ENCODE measurements at regions not wholly inside any gene's neighbourhood (a gene's known extent, or its start where the extent isn't known, plus 50 kb on each side); places are given as distances from the start of the nearest gene placed in this dataset.

GRCh38 chr2:228613133-228613850, 431.8 kb upstream of the SPHKAP start:
- TF ChIP-seq CTCF (IDR thresholded peaks at IDR 0.05) (no peak), POLR2A (IDR thresholded peaks at IDR 0.05) (no peak)

All from vagina (tissue), 2 donors.